ENCODE measurements at regions not wholly inside any gene's neighbourhood (a gene's known extent, or its start where the extent isn't known, plus 50 kb on each side); places are given as distances from the start of the nearest gene placed in this dataset.
"Not testable (repeated sequence)": the region's sequence is repeated elsewhere in the genome, so short reads cannot be mapped to it uniquely, and the experiment has no call there.

GRCh38 chr6:21753241-21754108 is 159.9 kb downstream of the SOX4 start:
- H4K20me1 ChIP-seq (ENCODE audit: insufficient read depth, low read length) = no peaks in the 10 kb centered on the region
- H3K9me2 ChIP-seq (ENCODE audit: low read depth, low read length) = no peaks in the 10 kb centered on the region
- H3K27me3 ChIP-seq (ENCODE audit: insufficient read depth, low read length) = no peaks in the 10 kb centered on the region
- H2AFZ ChIP-seq (ENCODE audit: low read length) = no peak overlapping the region
- no peaks in the 10 kb centered on the region for H3F3A ChIP-seq (ENCODE audit: insufficient read depth, low read length)
- no peak overlapping the region for H3K4me3 ChIP-seq (ENCODE audit: low read depth, low read length, poor library complexity, severe bottlenecking)
- TF ChIP-seq CTCF (IDR thresholded peaks at IDR 0.05; ENCODE audit: low read length) (no peak), EZH2 (IDR thresholded peaks at IDR 0.05; ENCODE audit: borderline replicate concordance, low read length) (no peak)
- no peak overlapping the region for H3K27ac ChIP-seq (ENCODE audit: low read depth, low read length, poor library complexity, severe bottlenecking)
- H3K36me3 ChIP-seq (ENCODE audit: insufficient read depth, low read length) = no peaks in the 10 kb centered on the region
- no peaks in the 10 kb centered on the region for H3K4me1 ChIP-seq (ENCODE audit: insufficient read depth, low read length, severe bottlenecking)
- H3K4me2 ChIP-seq (ENCODE audit: low read length) = no peak overlapping the region
- no peaks in the 10 kb centered on the region for H3K9me3 ChIP-seq (ENCODE audit: low read length)
- H3K9ac ChIP-seq (ENCODE audit: low read length) = no peak overlapping the region
- H3K79me2 ChIP-seq (ENCODE audit: insufficient read depth, low read length) = no peaks in the 10 kb centered on the region

GRCh38 chr6:21754891-21755290 is 161.3 kb downstream of the SOX4 start:
- TF ChIP-seq EZH2 (IDR thresholded peaks at IDR 0.05; ENCODE audit: borderline replicate concordance, low read length) = no peak
- no peak for TF ChIP-seq CTCF (IDR thresholded peaks at IDR 0.05; ENCODE audit: low read length)
- Histone ChIP-seq H3K79me2 (ENCODE audit: insufficient read depth, low read length) (no peaks in the 10 kb centered on the region), H2AFZ (ENCODE audit: low read length) (no peak overlapping the region), H3K4me1 (ENCODE audit: insufficient read depth, low read length, severe bottlenecking) (no peaks in the 10 kb centered on the region), H3K36me3 (ENCODE audit: insufficient read depth, low read length) (no peaks in the 10 kb centered on the region), H3F3A (ENCODE audit: insufficient read depth, low read length) (no peaks in the 10 kb centered on the region), H3K4me3 (ENCODE audit: low read depth, low read length, poor library complexity, severe bottlenecking) (no peak overlapping the region), H3K4me2 (ENCODE audit: low read length) (no peak overlapping the region), H3K9me2 (ENCODE audit: low read depth, low read length) (no peaks in the 10 kb centered on the region), H3K27ac (ENCODE audit: low read depth, low read length, poor library complexity, severe bottlenecking) (no peak overlapping the region), H3K9me3 (ENCODE audit: low read length) (no peaks in the 10 kb centered on the region), H3K27me3 (ENCODE audit: insufficient read depth, low read length) (no peaks in the 10 kb centered on the region), H4K20me1 (ENCODE audit: insufficient read depth, low read length) (no peaks in the 10 kb centered on the region), H3K9ac (ENCODE audit: low read length) (no peak overlapping the region)

GRCh38 chr6:21756487-21756886 is 162.9 kb downstream of the SOX4 start:
- Histone ChIP-seq H4K20me1 (ENCODE audit: insufficient read depth, low read length) (no peaks in the 10 kb centered on the region), H3K79me2 (ENCODE audit: insufficient read depth, low read length) (no peaks in the 10 kb centered on the region), H2AFZ (ENCODE audit: low read length) (no peak overlapping the region), H3F3A (ENCODE audit: insufficient read depth, low read length) (no peaks in the 10 kb centered on the region), H3K27me3 (ENCODE audit: insufficient read depth, low read length) (no peaks in the 10 kb centered on the region), H3K27ac (ENCODE audit: low read depth, low read length, poor library complexity, severe bottlenecking) (no peak overlapping the region), H3K4me3 (ENCODE audit: low read depth, low read length, poor library complexity, severe bottlenecking) (no peak overlapping the region), H3K9me2 (ENCODE audit: low read depth, low read length) (no peaks in the 10 kb centered on the region), H3K9me3 (ENCODE audit: low read length) (no peaks in the 10 kb centered on the region), H3K36me3 (ENCODE audit: insufficient read depth, low read length) (no peaks in the 10 kb centered on the region), H3K9ac (ENCODE audit: low read length) (no peak overlapping the region), H3K4me2 (ENCODE audit: low read length) (no peak overlapping the region), H3K4me1 (ENCODE audit: insufficient read depth, low read length, severe bottlenecking) (no peaks in the 10 kb centered on the region)
- no peak for TF ChIP-seq CTCF (IDR thresholded peaks at IDR 0.05; ENCODE audit: low read length)
- no peak for TF ChIP-seq EZH2 (IDR thresholded peaks at IDR 0.05; ENCODE audit: borderline replicate concordance, low read length)

- H3K9me2 ChIP-seq (ENCODE audit: low read depth, low read length); H3K27ac ChIP-seq (ENCODE audit: low read depth, low read length, poor library complexity, severe bottlenecking); H4K20me1 ChIP-seq (ENCODE audit: insufficient read depth, low read length): not testable (repeated sequence)
Measured at GRCh38 chr6:21757392-21757791, 163.8 kb downstream of the SOX4 start.

More at GRCh38 chr6:21757392-21757791, 163.8 kb downstream of the SOX4 start:
- H3K9me3 ChIP-seq (ENCODE audit: low read length); H3K36me3 ChIP-seq (ENCODE audit: insufficient read depth, low read length); H3K4me3 ChIP-seq (ENCODE audit: low read depth, low read length, poor library complexity, severe bottlenecking); H3K27me3 ChIP-seq (ENCODE audit: insufficient read depth, low read length); H2AFZ ChIP-seq (ENCODE audit: low read length); H3K4me1 ChIP-seq (ENCODE audit: insufficient read depth, low read length, severe bottlenecking); H3F3A ChIP-seq (ENCODE audit: insufficient read depth, low read length); H3K9ac ChIP-seq (ENCODE audit: low read length); H3K4me2 ChIP-seq (ENCODE audit: low read length); H3K79me2 ChIP-seq (ENCODE audit: insufficient read depth, low read length): not testable (repeated sequence)

Measured in OCI-LY1 (cell line).